ENCODE measurements at regions not wholly inside any gene's neighbourhood (a gene's known extent, or its start where the extent isn't known, plus 50 kb on each side); places are given as distances from the start of the nearest gene placed in this dataset.

- 92% methylated on average over 2 of the region's 2 CpGs for WGBS
- Histone ChIP-seq H3K27ac (ENCODE audit: low read depth, low read length) (no peak overlapping the region), H3K27me3 (ENCODE audit: insufficient read depth, low read length) (no peaks in the 10 kb centered on the region), H3K4me3 (ENCODE audit: low read length) (no peak overlapping the region), H3K9ac (ENCODE audit: low read depth, low read length) (no peak overlapping the region), H3K4me1 (ENCODE audit: insufficient read depth, low read length) (no peaks in the 10 kb centered on the region), H3K9me3 (ENCODE audit: insufficient read depth, low read depth, low read length) (no peaks in the 10 kb centered on the region), H3K36me3 (ENCODE audit: insufficient read depth, low read length) (no peaks in the 10 kb centered on the region)
Measured at GRCh38 chr3:34132069-34132692, 333.8 kb downstream of the PDCD6IP start.

DNA sequence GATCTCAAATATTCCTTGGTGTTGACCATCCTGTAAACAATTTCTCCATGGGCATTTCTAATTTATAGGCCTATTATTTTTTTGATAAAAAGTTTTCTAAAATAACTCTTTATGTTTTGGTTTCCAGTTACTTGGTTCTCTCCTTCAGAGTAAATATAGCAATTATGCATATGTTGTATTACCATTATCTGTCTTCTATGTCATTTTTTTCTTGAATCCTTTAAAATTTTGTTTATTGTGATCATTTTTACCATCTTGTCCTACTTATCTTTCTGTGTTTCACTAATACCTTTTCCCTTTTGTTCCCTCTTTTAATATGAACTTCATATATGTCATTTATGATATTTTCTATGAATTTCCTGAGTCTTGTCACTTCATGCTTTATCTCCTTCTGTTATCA, 341.1 kb downstream of the PDCD6IP start:
- Histone ChIP-seq H3K36me3 (ENCODE audit: insufficient read depth, low read length) (no peaks in the 10 kb centered on the region), H3K9me3 (ENCODE audit: insufficient read depth, low read depth, low read length) (no peaks in the 10 kb centered on the region), H3K27ac (ENCODE audit: low read depth, low read length) (no peak overlapping the region), H3K4me3 (ENCODE audit: low read length) (no peak overlapping the region), H3K27me3 (ENCODE audit: insufficient read depth, low read length) (no peaks in the 10 kb centered on the region), H3K9ac (ENCODE audit: low read depth, low read length) (no peak overlapping the region), H3K4me1 (ENCODE audit: insufficient read depth, low read length) (no peaks in the 10 kb centered on the region)

DNA sequence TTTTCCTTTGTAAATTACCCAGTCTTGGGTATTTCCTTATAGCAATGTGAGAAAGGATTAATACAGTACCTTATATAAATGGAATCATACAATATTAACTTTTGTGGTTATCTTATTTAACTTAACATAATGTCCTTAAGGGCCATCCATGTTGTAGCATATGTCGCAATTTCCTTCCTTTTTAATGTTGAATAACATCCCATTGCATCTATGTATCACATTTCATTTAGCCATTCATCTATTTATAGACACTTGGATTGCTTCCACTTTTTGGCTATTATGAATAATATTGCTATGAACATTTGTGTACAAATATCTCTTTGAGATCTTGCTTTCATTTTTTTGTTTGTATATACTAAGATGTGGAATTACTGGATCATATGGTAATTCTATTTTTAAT, 342.2 kb downstream of the PDCD6IP start:
- WGBS = 100% methylated on average over 1 of the region's 1 CpG

GRCh38 chr3:34141841-34142337, 343.5 kb downstream of the PDCD6IP start:
- Histone ChIP-seq H3K27me3 (ENCODE audit: insufficient read depth, low read length) (no peaks in the 10 kb centered on the region), H3K4me3 (ENCODE audit: low read length) (no peak overlapping the region), H3K9ac (ENCODE audit: low read depth, low read length) (no peak overlapping the region), H3K9me3 (ENCODE audit: insufficient read depth, low read depth, low read length) (no peaks in the 10 kb centered on the region), H3K27ac (ENCODE audit: low read depth, low read length) (no peak overlapping the region), H3K4me1 (ENCODE audit: insufficient read depth, low read length) (peaks cover 6% of the 10 kb centered on the region; the same call in 1 of the 2 replicates), H3K36me3 (ENCODE audit: insufficient read depth, low read length) (no peaks in the 10 kb centered on the region)
- 96% methylated on average over 3 of the region's 3 CpGs for WGBS

More for the DNA sequence above, 342.2 kb downstream of the PDCD6IP start:
- H3K4me3 ChIP-seq (ENCODE audit: low read length) = no peak overlapping the region
- no peak overlapping the region for H3K27ac ChIP-seq (ENCODE audit: low read depth, low read length)
- H3K36me3 ChIP-seq (ENCODE audit: insufficient read depth, low read length) = no peaks in the 10 kb centered on the region
- no peak overlapping the region for H3K9ac ChIP-seq (ENCODE audit: low read depth, low read length)
- H3K9me3 ChIP-seq (ENCODE audit: insufficient read depth, low read depth, low read length) = no peaks in the 10 kb centered on the region
- peaks cover 3% of the 10 kb centered on the region; the same call in 1 of the 2 replicates for H3K4me1 ChIP-seq (ENCODE audit: insufficient read depth, low read length)
- H3K27me3 ChIP-seq (ENCODE audit: insufficient read depth, low read length) = no peaks in the 10 kb centered on the region

DNA sequence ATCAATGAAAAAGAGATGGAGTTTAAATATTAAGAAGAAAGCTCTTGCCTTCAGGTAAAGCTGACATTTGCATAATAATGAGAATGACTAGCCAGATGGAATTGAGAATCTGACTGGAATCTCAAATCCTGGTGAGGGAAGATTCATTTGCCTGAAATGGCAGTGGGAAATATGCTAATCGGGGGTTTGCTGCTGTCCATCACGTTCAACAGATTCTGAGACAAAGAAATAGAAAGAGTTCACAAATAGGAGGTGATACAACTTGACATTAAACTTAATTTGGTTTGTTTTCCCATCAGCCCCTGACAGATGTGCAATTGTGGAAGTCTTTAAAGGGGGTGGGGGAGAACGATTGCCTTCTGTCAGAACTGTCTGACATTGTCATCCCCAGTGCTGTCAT, 347.4 kb downstream of the PDCD6IP start:
- no peaks in the 10 kb centered on the region for H3K27me3 ChIP-seq (ENCODE audit: insufficient read depth, low read length)
- no peak overlapping the region for H3K9ac ChIP-seq (ENCODE audit: low read depth, low read length)
- H3K36me3 ChIP-seq (ENCODE audit: insufficient read depth, low read length) = no peaks in the 10 kb centered on the region
- H3K9me3 ChIP-seq (ENCODE audit: insufficient read depth, low read depth, low read length) = no peaks in the 10 kb centered on the region
- 39% methylated on average over 3 of the region's 3 CpGs for WGBS
- no peak overlapping the region for H3K27ac ChIP-seq (ENCODE audit: low read depth, low read length)
- H3K4me1 ChIP-seq (ENCODE audit: insufficient read depth, low read length) = peaks cover 6% of the 10 kb centered on the region; the same call in 1 of the 2 replicates
- no peak overlapping the region for H3K4me3 ChIP-seq (ENCODE audit: low read length)

DNA sequence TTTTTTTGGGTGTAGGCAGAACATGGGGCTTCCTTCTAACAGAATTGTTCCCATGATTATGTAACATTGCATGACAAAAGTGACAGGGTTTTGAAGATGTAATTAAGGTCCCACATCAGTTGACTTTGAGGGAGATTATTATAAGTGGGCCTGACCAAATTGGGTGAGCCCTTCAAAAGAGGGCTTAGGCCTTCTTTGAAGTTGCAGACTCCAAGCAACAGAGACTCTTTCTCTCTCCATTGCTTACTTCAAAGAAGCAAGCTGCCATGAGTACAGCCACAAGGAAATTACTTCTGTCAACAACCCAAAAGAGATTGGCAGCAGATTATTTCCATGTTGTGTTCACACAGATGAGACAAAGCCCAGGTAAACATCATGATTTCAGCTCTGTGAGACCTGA, 348.2 kb downstream of the PDCD6IP start:
- H3K9ac ChIP-seq (ENCODE audit: low read depth, low read length) = no peak overlapping the region
- no peak overlapping the region for H3K4me3 ChIP-seq (ENCODE audit: low read length)
- no peaks in the 10 kb centered on the region for H3K9me3 ChIP-seq (ENCODE audit: insufficient read depth, low read depth, low read length)
- no peaks in the 10 kb centered on the region for H3K27me3 ChIP-seq (ENCODE audit: insufficient read depth, low read length)
- no peaks in the 10 kb centered on the region for H3K36me3 ChIP-seq (ENCODE audit: insufficient read depth, low read length)
- peaks cover 6% of the 10 kb centered on the region; the same call in 1 of the 2 replicates for H3K4me1 ChIP-seq (ENCODE audit: insufficient read depth, low read length)
- no peak overlapping the region for H3K27ac ChIP-seq (ENCODE audit: low read depth, low read length)

GRCh38 chr3:34150992-34151391, 352.6 kb downstream of the PDCD6IP start:
- H3K9ac ChIP-seq (ENCODE audit: low read depth, low read length) = no peak overlapping the region
- WGBS = 94% methylated on average over 3 of the region's 3 CpGs
- no peak overlapping the region for H3K27ac ChIP-seq (ENCODE audit: low read depth, low read length)
- no peaks in the 10 kb centered on the region for H3K4me1 ChIP-seq (ENCODE audit: insufficient read depth, low read length)
- H3K36me3 ChIP-seq (ENCODE audit: insufficient read depth, low read length) = no peaks in the 10 kb centered on the region
- H3K9me3 ChIP-seq (ENCODE audit: insufficient read depth, low read depth, low read length) = no peaks in the 10 kb centered on the region
- H3K4me3 ChIP-seq (ENCODE audit: low read length) = no peak overlapping the region
- no peaks in the 10 kb centered on the region for H3K27me3 ChIP-seq (ENCODE audit: insufficient read depth, low read length)

- Histone ChIP-seq H3K9ac (ENCODE audit: low read depth, low read length) (no peak overlapping the region), H3K27ac (ENCODE audit: low read depth, low read length) (no peak overlapping the region), H3K4me1 (ENCODE audit: insufficient read depth, low read length) (no peaks in the 10 kb centered on the region), H3K4me3 (ENCODE audit: low read length) (no peak overlapping the region), H3K27me3 (ENCODE audit: insufficient read depth, low read length) (no peaks in the 10 kb centered on the region), H3K9me3 (ENCODE audit: insufficient read depth, low read depth, low read length) (no peaks in the 10 kb centered on the region), H3K36me3 (ENCODE audit: insufficient read depth, low read length) (no peaks in the 10 kb centered on the region)
- WGBS = 90% methylated on average over 5 of the region's 5 CpGs
Measured at GRCh38 chr3:34152656-34153055, 354.2 kb downstream of the PDCD6IP start.

- WGBS = no CpG with 5 or more reads among the region's 1 CpG
- Histone ChIP-seq H3K4me3 (ENCODE audit: low read length) (no peak overlapping the region), H3K4me1 (ENCODE audit: insufficient read depth, low read length) (no peaks in the 10 kb centered on the region), H3K36me3 (ENCODE audit: insufficient read depth, low read length) (no peaks in the 10 kb centered on the region), H3K9ac (ENCODE audit: low read depth, low read length) (no peak overlapping the region), H3K27ac (ENCODE audit: low read depth, low read length) (no peak overlapping the region), H3K27me3 (ENCODE audit: insufficient read depth, low read length) (no peaks in the 10 kb centered on the region), H3K9me3 (ENCODE audit: insufficient read depth, low read depth, low read length) (no peaks in the 10 kb centered on the region)
Measured at GRCh38 chr3:34155108-34155507, 356.7 kb downstream of the PDCD6IP start.

- Histone ChIP-seq H3K27me3 (ENCODE audit: insufficient read depth, low read length) (no peaks in the 10 kb centered on the region), H3K9ac (ENCODE audit: low read depth, low read length) (no peak overlapping the region), H3K4me3 (ENCODE audit: low read length) (no peak overlapping the region), H3K4me1 (ENCODE audit: insufficient read depth, low read length) (no peaks in the 10 kb centered on the region), H3K9me3 (ENCODE audit: insufficient read depth, low read depth, low read length) (no peaks in the 10 kb centered on the region), H3K36me3 (ENCODE audit: insufficient read depth, low read length) (no peaks in the 10 kb centered on the region), H3K27ac (ENCODE audit: low read depth, low read length) (no peak overlapping the region)
- 83% methylated on average over 2 of the region's 2 CpGs for WGBS
Measured at GRCh38 chr3:34155666-34156065, 357.2 kb downstream of the PDCD6IP start.

GRCh38 chr3:34157491-34157890, 359.1 kb downstream of the PDCD6IP start:
- no peaks in the 10 kb centered on the region for H3K36me3 ChIP-seq (ENCODE audit: insufficient read depth, low read length)
- no peak overlapping the region for H3K9ac ChIP-seq (ENCODE audit: low read depth, low read length)
- no peaks in the 10 kb centered on the region for H3K9me3 ChIP-seq (ENCODE audit: insufficient read depth, low read depth, low read length)
- H3K4me3 ChIP-seq (ENCODE audit: low read length) = no peak overlapping the region
- no peaks in the 10 kb centered on the region for H3K27me3 ChIP-seq (ENCODE audit: insufficient read depth, low read length)
- no peak overlapping the region for H3K27ac ChIP-seq (ENCODE audit: low read depth, low read length)
- no peaks in the 10 kb centered on the region for H3K4me1 ChIP-seq (ENCODE audit: insufficient read depth, low read length)

Measured in HUES64 (cell line).